Thyroid gland (tissue), 4 donors: ENCODE measurements at regions not wholly inside any gene's neighbourhood (a gene's known extent, or its start where the extent isn't known, plus 50 kb on each side); places are given as distances from the start of the nearest gene placed in this dataset.

Source experiments
- CTCF ChIP-seq, 6 experiments: fragments of 200-600 bp in 3 of 6; fragments of 450-650 bp in 3 of 6; sonication (generic) in 3 of 6; IDR thresholded peaks; one replicate each; pipeline ENCODE4 v1.5.1; 2016 to 2019; ENCODE audit warnings: antibody characterized with exemption in 6 of 6, mild to moderate bottlenecking in 2 of 6, inconsistent platforms in 1 of 6, moderate library complexity in 1 of 6
- POLR2A ChIP-seq, 2 donors: fragments of 450-650 bp; IDR thresholded peaks; one replicate each; pipeline ENCODE4 v1.6.1; 2017; ENCODE audit warnings: antibody characterized with exemption in 2 of 2, mild to moderate bottlenecking in 2 of 2, moderate library complexity in 1 of 2

- no peak for TF ChIP-seq CTCF (IDR thresholded peaks at IDR 0.05)
- TF ChIP-seq POLR2A (IDR thresholded peaks at IDR 0.05), result no peak
Observed at GRCh38 chr19:28312269-28312668, 900.7 kb downstream of the UQCRFS1 start.
